HG03103 (cell line): ENCODE measurements at regions not wholly inside any gene's neighbourhood (a gene's known extent, or its start where the extent isn't known, plus 50 kb on each side); places are given as distances from the start of the nearest gene placed in this dataset.
"Not testable (repeated sequence)": the region's sequence is repeated elsewhere in the genome, so short reads cannot be mapped to it uniquely, and the experiment has no call there.

Experiments used
- ATAC-seq: cut with Tn5 transposase; IDR thresholded peaks from one replicate; pipeline ENCODE4 v1.9.1; 2021; ENCODE audit warnings: low read depth; ENCODE audit not compliant: unreplicated experiment

DNA sequence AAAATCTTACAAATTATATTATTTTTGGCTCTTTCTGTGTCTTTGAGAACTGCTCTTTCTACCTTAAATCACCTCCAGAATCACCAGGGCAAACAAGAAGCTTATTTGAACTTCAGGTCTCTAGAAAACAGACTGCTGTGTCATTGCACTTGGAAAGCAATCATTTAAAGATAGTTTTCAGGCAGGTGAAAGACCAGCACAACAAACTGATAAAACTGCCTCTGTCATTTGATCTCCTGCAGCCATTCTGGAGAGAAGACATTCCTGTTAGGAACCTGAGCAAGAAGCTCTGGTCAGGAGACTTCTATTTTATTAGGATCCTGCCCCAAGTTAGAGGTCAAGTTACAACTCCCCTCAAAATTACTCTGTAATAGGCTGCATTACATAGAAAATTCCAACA is 50.7 kb upstream of the AP4E1 start:
- ATAC-seq = no peak

- ATAC-seq = peak; percentile 95
Measured at GRCh38 chr15:50854601-50855490, 53.6 kb upstream of the AP4E1 start.

DNA sequence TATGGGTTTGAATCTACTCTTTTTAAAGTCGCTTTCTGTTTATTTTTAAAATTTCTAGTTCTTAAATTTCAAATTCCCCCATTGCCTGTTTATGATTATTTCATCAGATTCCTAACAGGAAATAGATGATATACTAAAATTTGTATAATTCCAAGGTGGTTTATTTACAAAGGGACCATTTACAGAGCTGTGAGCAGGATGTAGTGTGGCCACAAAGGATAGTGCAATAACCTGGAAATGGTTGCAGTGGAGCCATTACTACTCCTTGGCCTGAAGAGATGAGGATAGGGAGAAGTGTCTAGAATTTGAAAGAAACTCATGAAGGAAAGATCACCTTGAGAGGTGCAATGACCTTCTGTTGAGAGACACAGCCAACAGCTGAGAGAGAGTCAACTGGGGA is 58.5 kb upstream of the AP4E1 start:
- no peak for ATAC-seq

- ATAC-seq = no peak
Measured at GRCh38 chr15:50848349-50848748, 60.1 kb upstream of the AP4E1 start.

- ATAC-seq = not testable (repeated sequence)
Measured at GRCh38 chr15:50845181-50845580, 63.3 kb upstream of the AP4E1 start.

DNA sequence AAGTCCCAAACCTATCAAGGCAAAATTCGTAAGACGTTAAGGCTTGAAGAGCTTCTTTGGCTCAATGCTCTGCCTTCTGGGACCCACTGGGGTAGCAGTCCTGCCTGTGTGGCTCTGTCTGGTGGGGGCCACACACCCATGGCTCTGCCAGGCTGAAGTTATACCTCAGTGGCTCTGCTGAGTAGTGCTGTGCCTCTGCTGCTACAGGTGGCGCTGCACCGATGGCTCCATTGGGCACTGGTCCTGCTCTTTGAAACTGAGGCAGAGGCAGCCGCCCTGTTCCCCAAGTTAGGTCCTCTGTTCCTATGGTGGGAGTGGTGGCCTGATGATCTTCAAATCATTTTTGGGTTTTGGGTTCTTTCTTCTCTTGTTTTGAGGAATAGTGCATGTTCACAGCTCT is 68.0 kb upstream of the AP4E1 start:
- ATAC-seq = no peak

DNA sequence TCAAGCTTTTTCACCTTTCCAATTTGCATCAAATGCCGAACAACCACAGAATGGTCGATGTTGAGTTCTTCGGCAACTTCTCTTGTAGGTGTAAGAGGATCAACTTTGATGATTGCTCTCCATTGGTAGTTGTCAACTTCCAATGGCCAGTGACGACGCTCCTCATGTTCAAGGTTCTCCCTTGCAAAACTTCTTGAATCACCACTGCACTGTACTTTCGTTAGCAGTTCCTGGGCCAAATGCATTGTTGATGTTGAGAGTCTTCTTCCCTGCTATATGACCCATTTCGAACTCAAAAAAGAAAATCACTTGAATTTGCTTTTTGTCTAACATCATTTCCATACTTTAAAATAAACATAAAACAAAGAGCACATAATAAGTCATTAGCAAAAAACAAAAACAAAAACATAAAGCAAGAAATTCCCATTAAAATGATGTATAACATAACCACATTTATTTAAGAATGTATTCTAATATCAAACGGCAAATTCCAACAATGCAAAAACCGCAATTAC is 71.2 kb upstream of the AP4E1 start:
- ATAC-seq = no peak

GRCh38 chr15:50830477-50831354 is 65.2 kb upstream of the SPPL2A start:
- no peak for ATAC-seq

DNA sequence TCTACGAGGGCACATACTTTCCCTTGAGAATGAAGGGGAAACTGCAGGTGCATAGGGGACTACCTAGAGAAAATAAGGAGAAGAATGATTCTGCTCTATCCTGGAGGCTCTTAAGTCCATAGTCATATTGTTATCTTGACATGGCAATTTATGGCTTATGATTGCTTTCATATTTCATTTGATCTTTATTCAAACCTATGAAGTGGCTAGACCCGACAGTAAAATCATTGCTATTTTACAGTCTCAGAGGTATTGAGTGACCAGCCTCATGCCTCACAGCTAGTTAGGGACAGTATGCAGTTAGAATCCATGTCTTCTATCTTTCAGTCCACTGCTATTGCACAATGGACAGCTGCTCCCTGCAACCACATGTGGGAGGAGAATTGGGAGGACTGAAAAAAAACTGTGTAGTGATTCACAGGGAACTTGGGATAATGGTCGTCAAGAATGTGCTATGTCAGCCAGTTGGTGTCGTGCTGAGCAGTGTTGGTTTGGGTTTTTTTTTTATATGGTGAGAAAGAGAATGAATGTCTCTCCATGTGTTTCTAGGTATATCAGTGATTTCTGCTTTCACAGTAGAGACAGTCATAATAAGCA is 63.2 kb upstream of the SPPL2A start:
- no peak for ATAC-seq

DNA sequence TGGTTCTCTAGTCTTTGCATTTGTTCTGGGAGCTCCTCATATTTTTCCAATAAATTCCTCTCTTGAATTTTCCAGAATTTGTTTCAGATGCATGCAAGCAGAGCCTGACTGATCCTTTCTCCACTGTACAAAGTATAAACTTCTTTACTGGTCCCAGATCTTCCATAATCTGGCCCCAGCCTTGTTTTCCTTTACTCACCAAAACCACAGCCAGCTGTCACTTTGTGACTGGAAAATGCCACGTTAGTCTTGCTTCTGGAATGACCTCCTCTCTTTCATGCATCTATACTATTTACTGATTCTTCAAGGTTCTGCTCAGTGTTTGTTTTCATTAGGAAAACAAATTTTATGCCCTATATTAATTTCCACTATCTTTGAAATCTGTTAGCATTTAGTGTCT is 60.4 kb upstream of the SPPL2A start:
- no peak for ATAC-seq

- ATAC-seq = no peak
Measured at GRCh38 chr15:50824514-50824913, 59.0 kb upstream of the SPPL2A start.

DNA sequence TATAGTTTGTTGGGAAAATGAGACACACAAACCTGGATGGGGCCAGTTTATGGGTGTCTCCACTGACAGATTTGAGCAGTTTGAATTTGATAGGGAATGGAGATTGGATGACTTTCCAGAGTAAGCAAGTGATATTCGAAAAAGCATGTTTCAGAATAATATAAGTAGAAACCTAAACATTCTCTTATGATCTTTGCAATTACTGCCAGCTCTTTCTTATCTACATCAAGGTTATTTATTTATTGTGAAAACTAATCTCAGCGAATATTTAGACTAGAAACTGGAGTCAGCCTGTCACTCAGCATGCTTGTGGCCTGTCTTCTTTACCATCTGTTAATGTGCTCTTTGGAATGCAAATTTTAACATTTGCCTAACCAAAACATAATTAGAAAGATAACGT is 57.8 kb upstream of the SPPL2A start:
- ATAC-seq = no peak

DNA sequence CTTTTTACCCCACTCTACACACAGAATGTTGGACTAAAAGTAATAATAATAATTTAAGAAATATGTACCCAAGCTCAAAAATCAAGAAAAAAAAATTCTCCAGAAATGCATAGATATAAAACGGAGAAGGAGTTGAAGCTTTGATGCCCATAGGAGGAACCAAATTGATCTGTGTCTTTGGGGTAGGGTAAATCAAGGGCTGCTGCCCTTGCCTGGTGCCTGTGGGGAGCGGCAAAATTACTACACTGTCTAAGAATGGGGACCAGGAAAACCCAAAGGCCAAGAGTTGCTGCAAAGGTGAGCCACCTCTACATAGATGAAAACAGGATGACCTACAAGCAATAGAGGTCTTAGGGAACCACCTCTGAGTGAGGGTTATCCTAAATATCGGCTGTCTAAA is 56.0 kb upstream of the SPPL2A start:
- ATAC-seq = no peak

DNA sequence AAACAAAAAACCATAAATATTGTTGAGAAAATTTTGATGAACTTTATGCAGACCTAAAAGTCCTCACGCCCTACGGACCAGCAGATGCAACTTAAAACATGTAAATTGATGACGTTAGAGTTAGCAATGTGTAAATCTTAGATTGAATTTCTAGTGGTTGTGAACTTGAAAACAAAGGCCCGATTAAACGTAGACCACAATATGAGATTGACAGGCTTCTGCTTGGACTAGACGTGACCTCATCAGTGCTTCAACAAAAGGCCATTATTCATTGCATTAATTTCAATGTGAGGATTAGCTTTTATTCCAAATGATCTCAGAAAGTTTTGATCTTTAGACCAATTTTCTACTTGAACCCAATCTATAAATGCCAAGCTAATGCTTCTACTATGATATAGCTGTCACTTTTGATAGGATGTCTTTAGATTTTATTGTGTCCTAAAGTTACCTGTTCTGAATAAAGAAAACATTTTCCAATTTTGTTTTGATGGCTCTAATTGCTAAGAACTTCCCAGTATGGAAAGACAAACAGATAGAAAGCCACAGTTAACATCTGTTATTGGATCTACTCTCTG is 55.4 kb upstream of the SPPL2A start:
- no peak for ATAC-seq

DNA sequence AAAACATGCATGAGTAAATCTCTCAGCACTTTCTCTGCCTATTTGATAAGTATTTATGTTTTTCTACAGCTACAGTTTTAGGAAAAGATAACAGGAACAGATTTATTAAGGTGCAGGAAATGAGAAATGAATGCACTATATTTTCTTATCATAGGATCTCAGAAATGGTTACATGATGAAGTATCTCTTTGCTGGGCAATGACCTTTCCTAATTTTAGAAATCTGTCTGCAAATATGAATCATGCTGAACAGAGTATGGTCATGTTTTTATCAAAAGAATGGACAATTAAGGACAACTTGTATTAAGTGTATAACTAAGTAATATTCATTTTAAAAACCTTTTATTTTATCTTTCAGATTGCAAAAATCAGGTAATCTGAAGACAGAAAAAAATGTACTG is 53.8 kb upstream of the SPPL2A start:
- no peak for ATAC-seq

GRCh38 chr15:50815958-50816590 is 50.6 kb upstream of the SPPL2A start:
- no peak for ATAC-seq
